ENCODE measurements at regions not wholly inside any gene's neighbourhood (a gene's known extent, or its start where the extent isn't known, plus 50 kb on each side); places are given as distances from the start of the nearest gene placed in this dataset.

DNA sequence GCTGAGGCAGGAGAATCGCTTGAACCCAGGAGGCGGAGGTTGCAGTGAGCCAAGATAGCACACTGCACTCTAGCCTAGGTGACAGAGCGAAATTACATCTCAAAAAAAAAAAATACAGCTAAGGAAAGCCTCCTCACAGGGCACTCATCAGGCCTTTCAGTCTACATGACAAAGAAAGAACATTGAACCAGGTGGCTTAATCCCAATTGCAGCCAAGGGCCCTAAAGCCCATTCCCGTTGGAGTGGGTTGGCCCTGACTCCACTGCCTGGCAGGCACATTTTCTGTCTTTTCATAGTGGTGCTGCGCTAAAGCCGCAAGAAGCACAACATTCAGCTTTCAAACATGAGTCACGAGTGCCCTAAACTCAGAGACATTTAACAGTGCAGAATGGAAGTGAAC, 372.5 kb downstream of the RNF144A start:
- no peak for DNase-seq (ENCODE audit: low spot score)

DNA sequence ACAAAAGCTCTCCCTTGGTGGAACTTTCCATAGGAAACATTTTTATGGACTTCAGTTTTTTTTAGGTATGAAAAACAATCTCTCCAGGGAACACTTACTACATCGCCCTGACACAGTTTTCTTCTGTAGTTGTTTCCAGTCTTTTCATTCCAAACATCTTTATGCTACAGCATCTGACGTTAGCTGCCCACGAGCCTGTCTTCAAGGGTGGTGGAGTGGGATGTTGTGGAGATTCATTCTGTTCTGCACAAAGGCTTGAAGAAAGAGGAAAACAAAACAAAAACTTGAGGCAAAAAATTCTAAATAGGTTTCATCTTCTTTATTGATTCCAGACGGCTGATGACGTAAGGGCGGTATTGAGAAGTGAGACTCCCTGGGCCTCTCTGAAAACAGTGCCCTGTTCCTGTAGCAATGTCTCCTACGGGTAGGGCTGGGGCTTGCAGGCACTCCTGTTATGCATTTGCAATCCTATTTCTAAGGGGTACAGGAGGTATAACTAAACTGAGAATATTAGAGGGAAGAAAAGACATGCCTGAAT, 375.0 kb downstream of the RNF144A start:
- no peak for DNase-seq (ENCODE audit: low spot score)

GRCh38 chr2:7309582-7309981, 392.4 kb downstream of the RNF144A start:
- no peak for DNase-seq (ENCODE audit: low spot score)

- no peak for DNase-seq (ENCODE audit: low spot score)
Observed at GRCh38 chr2:7324706-7325105, 407.5 kb downstream of the RNF144A start.

- DNase-seq (ENCODE audit: low spot score), result no peak
Observed at GRCh38 chr2:7325186-7325585, 408.0 kb downstream of the RNF144A start.

GRCh38 chr2:7329465-7329864, 412.3 kb downstream of the RNF144A start:
- DNase-seq (ENCODE audit: low spot score), result no peak

DNA sequence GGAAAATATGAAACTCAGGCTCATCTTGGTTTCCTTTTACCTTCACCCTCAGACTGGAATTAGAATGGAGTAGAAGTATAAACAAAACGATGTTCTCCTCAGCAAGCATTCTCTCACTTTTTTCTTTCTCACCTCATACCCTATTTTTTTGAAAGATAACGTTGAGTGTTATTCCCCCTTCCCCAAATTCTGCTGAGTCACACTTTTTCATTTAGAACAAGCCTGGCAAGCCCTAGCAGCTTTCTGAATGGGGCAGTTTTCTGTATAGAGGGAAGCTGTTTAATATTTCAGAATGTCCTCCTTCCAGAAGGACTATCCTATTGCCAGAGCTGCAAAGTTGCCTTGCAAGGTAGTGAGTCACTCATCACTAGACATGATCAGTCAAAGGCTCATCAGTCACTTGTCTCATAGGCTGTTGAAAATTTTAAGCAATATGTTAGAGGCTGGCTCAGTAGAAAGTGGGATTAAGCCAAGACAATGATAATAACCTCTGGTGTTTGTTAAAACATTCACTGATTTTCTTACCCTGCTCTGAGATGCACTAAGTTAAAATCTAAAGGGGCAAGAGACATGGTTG, 416.1 kb downstream of the RNF144A start:
- DNase-seq (ENCODE audit: low spot score), result no peak

GRCh38 chr2:7333960-7334493, 416.8 kb downstream of the RNF144A start:
- DNase-seq (ENCODE audit: low spot score), result no peak

DNA sequence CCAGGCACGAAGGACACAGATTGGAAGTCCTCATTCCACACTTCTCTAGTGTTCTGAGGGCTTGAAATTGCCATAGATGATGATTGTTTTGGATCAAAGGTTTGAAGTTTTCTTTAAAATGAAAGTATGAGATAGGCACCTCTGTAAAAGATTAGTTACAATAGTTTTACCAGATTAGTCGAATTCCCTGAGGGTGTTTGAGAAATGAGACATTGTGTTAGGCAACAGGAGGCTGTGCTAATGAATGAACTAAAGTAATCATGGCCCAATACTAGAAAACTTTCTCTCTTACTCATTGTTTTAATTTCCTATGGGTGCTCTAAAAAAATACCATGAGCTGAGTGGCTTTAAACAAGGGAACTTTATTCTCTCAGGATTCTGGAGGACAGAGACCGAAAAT, 421.7 kb downstream of the RNF144A start:
- DNase-seq (ENCODE audit: low spot score), result no peak

DNA sequence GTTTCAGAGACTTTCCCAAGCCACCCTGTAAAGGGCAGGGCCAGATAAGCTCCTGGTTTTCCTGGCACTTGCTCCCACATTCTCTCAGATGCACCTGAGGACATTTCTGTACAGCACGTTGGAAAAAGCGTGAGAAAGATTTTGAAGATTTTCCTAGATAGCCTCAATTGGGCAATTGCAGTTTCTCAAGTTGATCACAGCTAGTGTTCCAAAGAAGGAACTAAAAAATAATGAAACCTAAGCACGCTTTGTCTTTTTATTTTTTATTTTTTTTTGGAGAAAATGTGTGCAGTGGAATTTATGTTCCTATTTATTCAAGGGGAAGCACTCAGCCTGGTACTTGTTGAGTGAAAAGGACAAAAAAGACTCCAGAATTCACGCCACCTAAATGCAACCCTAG, 429.1 kb downstream of the RNF144A start:
- DNase-seq (ENCODE audit: low spot score), result no peak

GRCh38 chr2:7348761-7349160, 431.5 kb downstream of the RNF144A start:
- DNase-seq (ENCODE audit: low spot score), result no peak

DNA sequence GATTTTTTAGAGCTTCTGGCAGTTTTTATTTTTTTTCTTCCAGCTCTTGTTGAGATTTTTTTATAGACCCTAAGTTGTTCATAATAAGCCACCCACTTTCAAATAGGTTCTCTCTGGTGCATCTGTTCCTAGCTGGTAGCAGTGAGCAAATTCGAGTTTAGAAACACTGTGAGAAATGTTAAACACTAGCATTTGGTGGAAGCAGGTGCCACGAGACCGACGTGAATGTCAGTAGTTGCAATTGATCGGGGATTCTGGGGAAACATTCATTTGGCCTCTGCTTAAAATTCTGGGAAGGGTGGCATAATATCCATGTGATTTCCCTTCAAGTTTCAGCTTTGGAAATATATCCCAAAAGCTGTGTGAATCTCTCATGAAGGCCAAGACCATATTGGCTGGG, 435.0 kb downstream of the RNF144A start:
- DNase-seq (ENCODE audit: low spot score), result no peak

DNA sequence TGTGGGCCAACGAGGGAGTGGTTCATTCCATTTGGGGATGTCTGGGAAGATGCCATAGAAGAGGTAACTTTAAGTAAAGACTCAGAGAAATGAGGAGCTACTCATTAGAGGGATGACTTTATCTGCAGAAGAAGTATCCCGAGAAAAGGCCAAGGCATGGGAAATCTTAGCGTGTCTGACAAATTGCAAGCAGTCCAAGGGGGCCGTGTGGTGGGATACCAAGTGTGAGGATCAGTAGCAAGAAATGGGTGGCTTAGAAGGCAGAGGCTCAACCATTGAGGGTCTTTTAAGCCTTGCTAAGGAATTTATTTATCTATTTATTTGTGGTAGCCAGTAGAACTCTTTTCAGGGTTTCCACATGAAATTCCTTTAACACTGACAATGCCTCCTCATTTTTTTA, 436.4 kb downstream of the RNF144A start:
- no peak for DNase-seq (ENCODE audit: low spot score)

DNA sequence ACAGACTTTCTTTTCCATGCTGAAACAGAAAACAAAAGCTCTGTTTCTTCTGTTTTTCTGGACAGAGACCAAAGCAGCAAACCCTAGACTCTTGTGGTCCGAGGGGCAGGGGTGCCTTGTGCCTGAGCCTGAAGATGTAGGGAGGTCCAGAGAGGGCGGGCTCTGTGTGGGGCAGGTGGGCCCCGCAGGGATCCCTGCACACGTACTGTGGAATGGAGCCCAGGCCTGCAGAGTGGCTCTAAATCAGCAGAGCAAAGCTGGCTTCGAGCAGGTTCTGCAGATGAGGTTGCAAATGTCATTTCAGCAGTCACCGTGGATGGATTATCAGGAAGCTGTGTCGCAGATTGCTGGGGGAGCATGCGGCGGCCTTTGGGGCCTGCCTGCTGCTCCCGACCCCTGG, 438.6 kb downstream of the RNF144A start:
- no peak for DNase-seq (ENCODE audit: low spot score)

GRCh38 chr2:7356909-7357584, 439.8 kb downstream of the RNF144A start:
- peak; percentile 76 for DNase-seq (ENCODE audit: low spot score)

GRCh38 chr2:7357993-7358392, 440.8 kb downstream of the RNF144A start:
- no peak for DNase-seq (ENCODE audit: low spot score)

GRCh38 chr2:7358865-7359447, 441.7 kb downstream of the RNF144A start:
- DNase-seq (ENCODE audit: low spot score), result no peak

DNA sequence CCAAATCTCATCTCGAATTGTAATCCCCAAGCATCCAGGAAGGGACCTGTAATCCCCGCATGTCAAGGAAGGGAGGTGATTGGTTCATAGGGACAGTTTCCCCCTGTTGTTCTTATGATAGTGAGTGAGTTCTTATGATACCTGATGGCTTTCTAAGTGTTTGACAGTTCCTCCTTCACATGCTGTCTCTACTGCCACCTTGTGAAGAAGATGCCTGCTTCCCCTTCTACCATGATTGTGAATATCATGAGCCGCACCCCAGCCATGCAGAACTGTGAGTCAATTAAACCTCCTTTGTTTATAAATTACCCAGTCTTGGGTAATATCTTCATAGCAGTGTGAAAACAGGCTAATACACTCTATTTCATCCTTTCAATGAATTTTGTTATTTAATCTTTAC, 446.7 kb downstream of the RNF144A start:
- DNase-seq (ENCODE audit: low spot score), result peak; percentile 27

DNA sequence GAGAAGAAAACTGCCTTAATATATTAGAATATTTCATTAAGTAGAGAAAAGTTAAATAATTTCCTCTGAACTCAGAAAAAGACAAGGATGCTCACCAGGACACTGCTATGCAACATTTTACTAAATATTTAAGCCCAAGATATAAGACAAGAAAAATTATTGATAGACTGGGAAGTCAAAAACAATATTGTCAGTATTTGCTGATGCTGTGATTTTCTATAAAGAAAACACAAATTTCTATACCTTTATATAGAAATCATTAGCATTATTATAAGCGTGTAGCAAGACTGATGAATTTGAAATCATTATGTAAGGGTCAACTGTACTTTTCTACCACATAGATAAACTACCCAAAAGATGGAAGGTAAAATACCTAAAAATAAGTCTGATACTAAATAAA, 451.0 kb downstream of the RNF144A start:
- DNase-seq (ENCODE audit: low spot score), result no peak

DNA sequence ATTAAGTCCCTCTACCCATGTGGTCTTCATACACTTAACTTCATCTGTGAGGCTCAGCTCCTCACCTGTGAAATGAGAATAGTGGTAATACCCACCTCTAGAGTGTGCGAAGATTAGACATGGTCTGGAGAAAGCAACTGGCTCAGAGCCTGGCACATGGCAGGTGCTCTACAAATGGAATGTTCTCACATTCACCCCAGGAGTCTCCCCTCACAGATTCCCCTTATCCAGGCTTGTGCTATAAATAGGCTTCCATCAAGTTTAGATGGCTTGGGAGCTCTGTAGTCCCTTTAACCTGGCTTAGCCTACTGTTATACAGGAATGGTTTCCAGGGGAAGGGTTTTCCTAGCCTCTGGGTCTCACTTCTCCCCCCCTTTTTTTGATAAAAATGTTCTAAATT, 455.9 kb downstream of the RNF144A start:
- DNase-seq (ENCODE audit: low spot score), result no peak

- DNase-seq (ENCODE audit: low spot score), result no peak
Observed at GRCh38 chr2:7375901-7376300, 458.7 kb downstream of the RNF144A start.

DNA sequence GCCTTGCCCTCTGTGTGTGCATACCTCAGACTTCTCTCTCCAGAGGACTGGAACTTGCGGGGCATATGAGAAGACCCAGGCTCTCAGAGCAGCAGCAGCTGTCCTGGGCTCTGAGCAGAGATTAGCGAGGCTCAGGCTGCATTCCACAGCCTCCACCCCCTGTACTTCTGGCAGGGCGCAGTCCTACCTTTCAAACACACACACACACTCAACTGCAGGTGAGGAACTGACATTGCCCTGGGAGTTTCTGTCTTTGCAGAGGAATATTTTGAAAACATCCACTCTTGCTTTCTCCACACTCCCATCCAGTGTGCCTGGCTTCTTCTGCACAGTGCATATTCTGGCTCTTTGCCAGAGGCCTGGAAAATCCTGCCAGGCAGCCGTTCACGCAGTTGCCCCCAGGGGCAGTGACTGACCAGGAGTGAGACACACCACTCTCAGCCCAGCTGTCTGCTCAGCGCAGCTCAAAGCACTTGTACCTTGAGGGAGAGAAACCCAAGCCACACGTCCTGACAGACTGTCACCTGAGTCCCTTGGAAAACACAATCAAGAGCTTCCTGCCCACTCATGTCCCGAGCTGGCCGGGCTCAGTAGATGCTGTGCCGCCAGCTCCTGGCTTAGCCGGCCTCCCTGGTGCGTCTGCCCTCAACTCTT, 460.8 kb downstream of the RNF144A start:
- DNase-seq (ENCODE audit: low spot score), result peak; percentile 12

- DNase-seq (ENCODE audit: low spot score), result no peak
Observed at GRCh38 chr2:7378591-7378990, 461.4 kb downstream of the RNF144A start.

Measured in mucosa of gallbladder (tissue), 1 donor.